ENCODE measurements at regions not wholly inside any gene's neighbourhood (a gene's known extent, or its start where the extent isn't known, plus 50 kb on each side); places are given as distances from the start of the nearest gene placed in this dataset.

DNA sequence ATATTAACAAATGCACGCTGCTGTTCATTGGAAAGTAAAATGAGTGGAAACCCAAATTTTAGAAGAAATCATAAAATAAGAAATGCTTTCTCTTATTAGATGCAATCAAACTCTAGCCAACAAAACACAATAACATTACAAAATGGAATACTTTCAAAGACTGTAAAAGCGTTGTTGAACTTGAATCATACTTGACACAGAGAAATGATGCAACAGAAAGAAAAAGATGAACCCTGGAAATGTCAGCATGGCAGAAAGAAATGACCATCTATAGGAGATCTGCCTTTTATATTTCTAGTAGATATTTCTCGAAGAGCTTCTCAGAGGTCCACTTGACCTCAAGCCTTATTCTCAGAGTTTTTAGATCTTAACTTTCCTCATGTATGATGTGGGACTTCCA, 170.6 kb upstream of the MEIS1 start:
- Histone ChIP-seq H2AFZ (ENCODE audit: insufficient read depth, low read depth, low read length, poor library complexity, severe bottlenecking) (no peak overlapping the region), H3K36me3 (replicated peaks in 1 of 2; ENCODE audit: control insufficient read depth in 1 of 2, insufficient read depth in 2 of 2, low read length in 2 of 2) (no peaks in the 10 kb centered on the region), H3K79me2 (ENCODE audit: insufficient read depth, low read length) (no peaks in the 10 kb centered on the region), H3K27me3 (ENCODE audit: control insufficient read depth in 2 of 2, insufficient read depth in 2 of 2, low read length in 2 of 2) (no peaks in the 10 kb centered on the region), H3K4me2 (replicated peaks; ENCODE audit: extremely low read depth, low read length, poor library complexity, severe bottlenecking) (no peak overlapping the region), H3K4me3 (replicated peaks in 1 of 3; ENCODE audit: low read depth in 2 of 3, low read length in 3 of 3) (no peak overlapping the region), H3K27ac (ENCODE audit: low read depth in 1 of 2, low read length in 2 of 2) (no peak overlapping the region), H3K4me1 (ENCODE audit: control insufficient read depth in 1 of 2, insufficient read depth in 2 of 2, low read length in 2 of 2) (no peaks in the 10 kb centered on the region), H3K9me3 (replicated peaks in 1 of 2; ENCODE audit: control insufficient read depth in 1 of 2, insufficient read depth in 1 of 2, low read length in 2 of 2) (peaks cover 0 to 2% of the 10 kb centered on the region in 2 donors), H3K9ac (ENCODE audit: insufficient read depth, low read length, poor library complexity, severe bottlenecking) (no peak overlapping the region), H4K20me1 (ENCODE audit: insufficient read depth, low read length) (no peaks in the 10 kb centered on the region)
- peaks cover 0 to 14% (median 3%) of the 10 kb centered on the region in 7 donors for H3K9me3 Mint-ChIP-seq
- WGBS (ENCODE audit: insufficient coverage) = no CpG with 5 or more reads among the region's 3 CpGs
- no peaks in the 10 kb centered on the region for H3K36me3 Mint-ChIP-seq
- intact Hi-C loops (cut with micrococcal nuclease) = no loop called here
- TF ChIP-seq, protein P1, sequence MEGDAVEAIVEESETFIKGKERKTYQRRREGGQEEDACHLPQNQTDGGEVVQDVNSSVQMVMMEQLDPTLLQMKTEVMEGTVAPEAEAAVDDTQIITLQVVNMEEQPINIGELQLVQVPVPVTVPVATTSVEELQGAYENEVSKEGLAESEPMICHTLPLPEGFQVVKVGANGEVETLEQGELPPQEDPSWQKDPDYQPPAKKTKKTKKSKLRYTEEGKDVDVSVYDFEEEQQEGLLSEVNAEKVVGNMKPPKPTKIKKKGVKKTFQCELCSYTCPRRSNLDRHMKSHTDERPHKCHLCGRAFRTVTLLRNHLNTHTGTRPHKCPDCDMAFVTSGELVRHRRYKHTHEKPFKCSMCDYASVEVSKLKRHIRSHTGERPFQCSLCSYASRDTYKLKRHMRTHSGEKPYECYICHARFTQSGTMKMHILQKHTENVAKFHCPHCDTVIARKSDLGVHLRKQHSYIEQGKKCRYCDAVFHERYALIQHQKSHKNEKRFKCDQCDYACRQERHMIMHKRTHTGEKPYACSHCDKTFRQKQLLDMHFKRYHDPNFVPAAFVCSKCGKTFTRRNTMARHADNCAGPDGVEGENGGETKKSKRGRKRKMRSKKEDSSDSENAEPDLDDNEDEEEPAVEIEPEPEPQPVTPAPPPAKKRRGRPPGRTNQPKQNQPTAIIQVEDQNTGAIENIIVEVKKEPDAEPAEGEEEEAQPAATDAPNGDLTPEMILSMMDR (IDR thresholded peaks at IDR 0.05) = no peak
- DNase-seq = no peak
- H3K27ac Mint-ChIP-seq = no peak overlapping the region
- H3K4me3 Mint-ChIP-seq = no peak overlapping the region
- no peaks in the 10 kb centered on the region for H3K4me1 Mint-ChIP-seq
- peaks cover 0 to 3% (median 0%) of the 10 kb centered on the region in 3 donors for H3K27me3 Mint-ChIP-seq (ENCODE audit: low read depth in 3 of 3)

DNA sequence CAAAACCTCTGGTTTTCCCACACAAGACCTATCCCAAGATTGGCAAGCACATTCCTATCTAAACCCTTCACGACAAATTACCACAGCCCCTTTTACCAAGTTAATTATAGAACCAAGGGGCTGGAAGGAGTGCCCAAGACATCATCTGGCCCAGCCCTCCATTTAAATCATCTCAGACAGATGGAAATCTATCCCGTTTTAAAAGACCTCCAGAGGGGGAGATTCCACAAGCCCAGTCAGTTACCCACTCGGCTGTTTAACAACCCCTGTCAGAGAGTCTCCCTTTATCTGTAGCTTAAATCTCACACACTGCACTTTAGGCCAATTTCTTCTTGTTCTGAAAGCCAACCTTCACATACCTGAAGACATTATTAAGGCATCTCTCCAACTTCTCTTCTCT, 179.1 kb upstream of the MEIS1 start:
- TF ChIP-seq, protein P1 (IDR thresholded peaks at IDR 0.05) = no peak
- no peaks in the 10 kb centered on the region for H3K36me3 ChIP-seq (replicated peaks in 1 of 2; ENCODE audit: control insufficient read depth in 1 of 2, insufficient read depth in 2 of 2, low read length in 2 of 2)
- no peaks in the 10 kb centered on the region for H4K20me1 ChIP-seq (ENCODE audit: insufficient read depth, low read length)
- H3K79me2 ChIP-seq (ENCODE audit: insufficient read depth, low read length) = no peaks in the 10 kb centered on the region
- no peaks in the 10 kb centered on the region for H3K36me3 Mint-ChIP-seq
- H3K27me3 Mint-ChIP-seq (ENCODE audit: low read depth in 3 of 3) = peaks cover 0 to 2% (median 2%) of the 10 kb centered on the region in 3 donors
- intact Hi-C loops (cut with micrococcal nuclease) = no loop called here
- H3K4me1 ChIP-seq (ENCODE audit: control insufficient read depth in 1 of 2, insufficient read depth in 2 of 2, low read length in 2 of 2) = no peaks in the 10 kb centered on the region
- no peaks in the 10 kb centered on the region for H3K9me3 ChIP-seq (replicated peaks in 1 of 2; ENCODE audit: control insufficient read depth in 1 of 2, insufficient read depth in 1 of 2, low read length in 2 of 2)
- no peaks in the 10 kb centered on the region for H3K4me1 Mint-ChIP-seq
- H3K27ac Mint-ChIP-seq = no peak overlapping the region
- no peak overlapping the region for H3K9ac ChIP-seq (ENCODE audit: insufficient read depth, low read length, poor library complexity, severe bottlenecking)
- H3K4me3 Mint-ChIP-seq = no peak overlapping the region
- 100% methylated on average over 3 of the region's 3 CpGs for WGBS (ENCODE audit: insufficient coverage)
- no peak overlapping the region for H3K4me3 ChIP-seq (replicated peaks in 1 of 3; ENCODE audit: low read depth in 2 of 3, low read length in 3 of 3)
- H2AFZ ChIP-seq (ENCODE audit: insufficient read depth, low read depth, low read length, poor library complexity, severe bottlenecking) = no peak overlapping the region
- no peak overlapping the region for H3K4me2 ChIP-seq (replicated peaks; ENCODE audit: extremely low read depth, low read length, poor library complexity, severe bottlenecking)
- DNase-seq = no peak
- H3K27me3 ChIP-seq (ENCODE audit: control insufficient read depth in 2 of 2, insufficient read depth in 2 of 2, low read length in 2 of 2) = no peaks in the 10 kb centered on the region
- H3K27ac ChIP-seq (ENCODE audit: low read depth in 1 of 2, low read length in 2 of 2) = no peak overlapping the region
- H3K9me3 Mint-ChIP-seq = peaks cover 0 to 6% (median 2%) of the 10 kb centered on the region in 7 donors

Data from CD14-positive monocyte (primary cell).